WTC11 (cell line): ENCODE measurements at regions not wholly inside any gene's neighbourhood (a gene's known extent, or its start where the extent isn't known, plus 50 kb on each side); places are given as distances from the start of the nearest gene placed in this dataset.

Experiments
- ATAC-seq: fragments of 200-7000 bp; cut with Tn5 transposase; 2 replicates; pipeline ENCODE4 v1.10.0; 2021; ENCODE audit warnings: mild to moderate bottlenecking, moderate library complexity
- CTCF ChIA-PET: fragments of 300-600 bp; sonication (Branson Sonifier 250); formaldehyde crosslinking; loops from one replicate; lab custom pipeline; 2021; ENCODE audit warnings: antibody characterized with exemption; lab: Charles Lee
- POLR2A ChIA-PET: fragments of 350-600 bp; sonication (Branson Sonifier 250); formaldehyde crosslinking; loops from one replicate; lab custom pipeline; 2021; ENCODE audit warnings: antibody characterized with exemption; lab: Charles Lee
- DNase-seq: peaks from one replicate; pipeline ENCODE4 v3.0.0; 2021; ENCODE audit warnings: low spot score
- H3K27ac Mint-ChIP-seq: 2 replicates; pipeline ENCODE4 v1.8.0; 2021; ENCODE audit warnings: mixed read lengths
- H3K27me3 Mint-ChIP-seq: 2 replicates; pipeline ENCODE4 v1.8.0; 2021; ENCODE audit warnings: low read depth, mild to moderate bottlenecking, moderate library complexity, mixed read lengths
- H3K36me3 Mint-ChIP-seq: 2 replicates; pipeline ENCODE4 v1.8.0; 2021; ENCODE audit warnings: mixed read lengths
- H3K4me1 Mint-ChIP-seq: 2 replicates; pipeline ENCODE4 v1.8.0; 2022; ENCODE audit warnings: mixed read lengths
- H3K4me3 Mint-ChIP-seq: 2 replicates; pipeline ENCODE4 v1.8.0; 2021; ENCODE audit warnings: mild to moderate bottlenecking, moderate library complexity, mixed read lengths
- H3K9me3 Mint-ChIP-seq: 2 replicates; pipeline ENCODE4 v1.8.0; 2021; ENCODE audit warnings: mixed read lengths
- ATF2 ChIP-seq: sonication (generic); formaldehyde crosslinking; IDR thresholded peaks from 2 replicates; pipeline ENCODE4 v1.8.1; 2022; ENCODE audit warnings: low read depth, missing genetic modification reagents, borderline replicate concordance
- CBFB ChIP-seq: sonication (generic); formaldehyde crosslinking; IDR thresholded peaks from 2 replicates; pipeline ENCODE4 v1.8.1; 2022; ENCODE audit warnings: mild to moderate bottlenecking, low read depth, missing genetic modification reagents
- EMX1 ChIP-seq: fragments of 250-450 bp; sonication (Bioruptor Pico); IDR thresholded peaks from 2 replicates; pipeline ENCODE4 v1.8.0; 2021; ENCODE audit warnings: mild to moderate bottlenecking
- ESRRA ChIP-seq: sonication (generic); formaldehyde crosslinking; IDR thresholded peaks from 2 replicates; pipeline ENCODE4 v1.8.1; 2022; ENCODE audit warnings: mild to moderate bottlenecking, missing genetic modification reagents, borderline replicate concordance
- GABPB1 ChIP-seq: sonication (generic); formaldehyde crosslinking; IDR thresholded peaks from 2 replicates; pipeline ENCODE4 v1.8.1; 2023; ENCODE audit warnings: mild to moderate bottlenecking, missing genetic modification reagents
- GTF2I ChIP-seq: fragments of 250-450 bp; sonication (Bioruptor Pico); conservative IDR thresholded peaks from 2 replicates; pipeline ENCODE4 v1.4.0; 2021; ENCODE audit warnings: mild to moderate bottlenecking
- MXD4 ChIP-seq: fragments of 250-450 bp; sonication (Bioruptor Pico); IDR thresholded peaks from 2 replicates; pipeline ENCODE4 v1.8.0; 2021; ENCODE audit warnings: mild to moderate bottlenecking, moderate library complexity, borderline replicate concordance
- NR1H2 ChIP-seq: sonication (generic); formaldehyde crosslinking; IDR thresholded peaks from 2 replicates; pipeline ENCODE4 v1.9.0; 2021; ENCODE audit warnings: mild to moderate bottlenecking, moderate library complexity, missing genetic modification reagents
- PRDM15 ChIP-seq: sonication (generic); formaldehyde crosslinking; IDR thresholded peaks from 2 replicates; pipeline ENCODE4 v1.8.0; 2022; ENCODE audit warnings: missing genetic modification reagents
- SMAD4 ChIP-seq: sonication (generic); formaldehyde crosslinking; IDR thresholded peaks from 2 replicates; pipeline ENCODE4 v1.8.0; 2022; ENCODE audit warnings: mild to moderate bottlenecking, missing genetic modification reagents
- STAT6 ChIP-seq: sonication (generic); formaldehyde crosslinking; conservative IDR thresholded peaks from 2 replicates; pipeline ENCODE4 v1.8.1; 2023; ENCODE audit warnings: mild to moderate bottlenecking, low read depth, missing genetic modification reagents, moderate library complexity
- TCF7 ChIP-seq: sonication (generic); formaldehyde crosslinking; IDR thresholded peaks from 2 replicates; pipeline ENCODE4 v1.8.0; 2022; ENCODE audit warnings: mild to moderate bottlenecking, low read depth, missing genetic modification reagents, moderate library complexity
- TP53 ChIP-seq: sonication (generic); formaldehyde crosslinking; IDR thresholded peaks from 2 replicates; pipeline ENCODE4 v1.8.1; 2023; ENCODE audit warnings: mild to moderate bottlenecking, missing genetic modification reagents
- ZNF219 ChIP-seq: sonication (generic); formaldehyde crosslinking; IDR thresholded peaks from 2 replicates; pipeline ENCODE4 v1.8.0; 2023; ENCODE audit warnings: missing genetic modification reagents, mild to moderate bottlenecking, borderline replicate concordance
- ZNF232 ChIP-seq: sonication (generic); formaldehyde crosslinking; IDR thresholded peaks from 2 replicates; pipeline ENCODE4 v1.8.0; 2022; ENCODE audit warnings: mild to moderate bottlenecking, missing genetic modification reagents
- ZNF416 ChIP-seq: fragments of 250-450 bp; sonication (Bioruptor Pico); IDR thresholded peaks from 2 replicates; pipeline ENCODE4 v1.9.0; 2021; ENCODE audit warnings: mild to moderate bottlenecking, inconsistent platforms
- ZNF423 ChIP-seq: fragments of 250-450 bp; sonication (Bioruptor Pico); IDR thresholded peaks from 2 replicates; pipeline ENCODE4 v2.1.2; 2022; ENCODE audit warnings: mild to moderate bottlenecking, moderate library complexity
- ZNF512 ChIP-seq: sonication (generic); formaldehyde crosslinking; IDR thresholded peaks from 2 replicates; pipeline ENCODE4 v1.8.1; 2022; ENCODE audit warnings: missing genetic modification reagents, borderline replicate concordance
- ZNF671 ChIP-seq: fragments of 250-450 bp; sonication (Bioruptor Pico); IDR thresholded peaks from 2 replicates; pipeline ENCODE4 v1.8.0; 2021; ENCODE audit warnings: mild to moderate bottlenecking
- TF ChIP-seq, protein P1 (sequence below): sonication (generic); formaldehyde crosslinking; IDR thresholded peaks from 2 replicates; pipeline ENCODE4 v1.8.0; 2022; ENCODE audit warnings: mild to moderate bottlenecking, missing genetic modification reagents
- TF ChIP-seq, protein P2 (sequence below): sonication (generic); formaldehyde crosslinking; IDR thresholded peaks from 2 replicates; pipeline ENCODE4 v1.8.1; 2022; ENCODE audit warnings: mild to moderate bottlenecking, missing genetic modification reagents, moderate library complexity, borderline replicate concordance

DNA sequence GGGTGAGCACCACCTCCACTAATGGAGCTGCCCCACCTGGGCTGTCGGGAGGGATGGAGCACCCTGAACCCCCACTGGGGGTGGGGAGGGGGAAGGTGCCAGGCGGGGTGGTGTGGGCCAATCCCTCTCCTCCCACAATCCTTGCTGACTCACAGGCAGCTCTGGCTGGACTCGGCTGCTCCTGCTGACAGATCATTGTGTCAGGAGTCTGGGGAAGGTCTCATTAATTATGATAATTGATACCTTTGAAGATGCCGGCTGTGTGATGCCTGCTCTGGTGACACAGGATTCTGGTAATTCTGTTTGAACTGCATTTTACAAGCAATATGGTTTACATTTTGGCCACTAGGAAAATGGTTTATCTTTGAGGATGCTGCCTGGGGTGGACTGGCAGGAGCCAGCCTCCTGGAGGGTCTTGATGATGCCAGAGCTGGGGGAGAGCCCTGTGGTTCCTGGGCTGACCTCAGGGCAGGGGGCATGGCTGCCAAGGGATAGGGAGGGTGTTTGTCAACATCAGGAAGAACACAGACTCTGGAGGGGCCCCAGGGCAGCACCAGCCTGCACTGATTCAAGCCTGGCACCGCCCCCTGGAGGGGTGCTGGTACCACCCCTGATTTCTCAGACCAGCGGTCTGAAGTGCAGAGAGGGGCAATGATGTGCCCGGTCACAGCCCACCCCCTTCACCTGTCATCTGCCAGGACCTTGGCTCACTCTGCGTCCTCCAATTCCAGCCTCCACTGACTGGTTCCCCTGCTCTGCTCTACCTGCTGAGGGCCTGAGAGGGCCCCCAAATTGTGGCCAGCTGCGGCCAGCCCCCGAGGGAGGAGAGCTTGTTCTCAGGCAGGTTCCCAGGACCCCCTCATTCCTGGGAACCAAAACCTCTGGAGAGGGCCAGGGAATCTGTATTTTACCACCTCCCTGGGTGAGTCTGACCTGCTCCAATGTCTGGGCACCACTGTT is 338.8 kb downstream of the MATN1 start (continued):
- TF ChIP-seq STAT6 (CRISPR knock-in tag) (no peak), ZNF423 (CRISPR knock-in tag) (no peak)
- TF ChIP-seq, all 79 proteins: peak for 0

DNA sequence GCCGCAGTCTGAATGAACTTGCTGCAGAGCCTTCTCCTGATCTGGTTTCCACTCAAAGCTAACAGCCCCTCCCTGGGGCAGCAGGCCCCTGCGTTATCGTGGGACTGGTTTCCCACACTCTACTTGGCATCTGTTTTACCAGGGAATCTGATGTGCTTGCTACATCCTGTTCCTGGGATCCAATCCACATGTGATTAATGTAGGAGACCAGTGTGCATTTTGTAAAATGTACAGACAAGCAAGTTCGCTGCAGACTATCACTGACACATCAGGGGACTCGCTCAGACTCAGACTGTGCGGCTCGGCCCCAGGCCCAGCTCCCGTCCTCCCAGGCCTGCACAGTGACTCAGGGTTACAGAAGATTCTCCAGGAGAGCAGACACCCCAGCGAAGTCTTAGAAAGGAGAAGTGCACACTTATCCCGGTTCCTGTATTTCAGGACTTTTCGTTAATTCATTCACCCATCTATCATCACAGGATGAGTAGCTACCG is 340.1 kb downstream of the MATN1 start:
- POLR2A ChIA-PET, result no interaction called here
- ATAC-seq, result no peak
- Mint-ChIP-seq H3K4me1 (no peaks in the 10 kb centered on the region), H3K27me3 (no peaks in the 10 kb centered on the region; the same call in 1 of the 2 replicates), H3K9me3 (no peaks in the 10 kb centered on the region), H3K36me3 (no peaks in the 10 kb centered on the region), H3K27ac (no peak overlapping the region), H3K4me3 (no peak overlapping the region)
- CTCF ChIA-PET, result interaction anchor here (1.5 kb wide), 1 partner anchor 25 kb away, joined by 4 read pairs; no protein-coding TSS in a partner anchor
- no peak for DNase-seq
- TF ChIP-seq ATF2 (CRISPR knock-in tag), result no peak
- no peak for TF ChIP-seq SMAD4 (CRISPR knock-in tag)
- no peak for TF ChIP-seq ESRRA
- no peak for TF ChIP-seq EMX1 (CRISPR knock-in tag)
- TF ChIP-seq ZNF232 (CRISPR knock-in tag), result no peak
- TF ChIP-seq GABPB1 (CRISPR knock-in tag), result no peak
- TF ChIP-seq, protein P1, sequence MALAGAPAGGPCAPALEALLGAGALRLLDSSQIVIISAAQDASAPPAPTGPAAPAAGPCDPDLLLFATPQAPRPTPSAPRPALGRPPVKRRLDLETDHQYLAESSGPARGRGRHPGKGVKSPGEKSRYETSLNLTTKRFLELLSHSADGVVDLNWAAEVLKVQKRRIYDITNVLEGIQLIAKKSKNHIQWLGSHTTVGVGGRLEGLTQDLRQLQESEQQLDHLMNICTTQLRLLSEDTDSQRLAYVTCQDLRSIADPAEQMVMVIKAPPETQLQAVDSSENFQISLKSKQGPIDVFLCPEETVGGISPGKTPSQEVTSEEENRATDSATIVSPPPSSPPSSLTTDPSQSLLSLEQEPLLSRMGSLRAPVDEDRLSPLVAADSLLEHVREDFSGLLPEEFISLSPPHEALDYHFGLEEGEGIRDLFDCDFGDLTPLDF (CRISPR knock-in tag), result no peak

GRCh38 chr1:30382496-30382895 is 340.9 kb downstream of the MATN1 start:
- ATAC-seq, result no peak
- no peak for DNase-seq
- POLR2A ChIA-PET, result no interaction called here
- Mint-ChIP-seq H3K4me1 (no peaks in the 10 kb centered on the region), H3K9me3 (no peaks in the 10 kb centered on the region), H3K4me3 (no peak overlapping the region), H3K27ac (no peak overlapping the region), H3K36me3 (no peaks in the 10 kb centered on the region), H3K27me3 (no peaks in the 10 kb centered on the region; the same call in 1 of the 2 replicates)
- CTCF ChIA-PET, result interaction anchor here (1.5 kb wide), 1 partner anchor 26 kb away, joined by 4 read pairs; no protein-coding TSS in a partner anchor
- TF ChIP-seq CBFB (CRISPR knock-in tag) (no peak), TCF7 (CRISPR knock-in tag) (no peak), ZNF512 (CRISPR knock-in tag) (no peak), ZNF219 (no peak), GTF2I (CRISPR knock-in tag) (no peak), ZNF416 (CRISPR knock-in tag) (no peak), TP53 (CRISPR knock-in tag) (no peak), ZNF671 (CRISPR knock-in tag) (no peak), MXD4 (CRISPR knock-in tag) (no peak), SMAD4 (CRISPR knock-in tag) (no peak), PRDM15 (no peak), NR1H2 (CRISPR knock-in tag) (no peak)
- TF ChIP-seq, protein P2, sequence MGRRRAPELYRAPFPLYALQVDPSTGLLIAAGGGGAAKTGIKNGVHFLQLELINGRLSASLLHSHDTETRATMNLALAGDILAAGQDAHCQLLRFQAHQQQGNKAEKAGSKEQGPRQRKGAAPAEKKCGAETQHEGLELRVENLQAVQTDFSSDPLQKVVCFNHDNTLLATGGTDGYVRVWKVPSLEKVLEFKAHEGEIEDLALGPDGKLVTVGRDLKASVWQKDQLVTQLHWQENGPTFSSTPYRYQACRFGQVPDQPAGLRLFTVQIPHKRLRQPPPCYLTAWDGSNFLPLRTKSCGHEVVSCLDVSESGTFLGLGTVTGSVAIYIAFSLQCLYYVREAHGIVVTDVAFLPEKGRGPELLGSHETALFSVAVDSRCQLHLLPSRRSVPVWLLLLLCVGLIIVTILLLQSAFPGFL, result no peak
